ENCODE measurements at regions not wholly inside any gene's neighbourhood (a gene's known extent, or its start where the extent isn't known, plus 50 kb on each side); places are given as distances from the start of the nearest gene placed in this dataset.
A peak's percentile ranks its signal among the peaks of the same experiment; 100 is the strongest.

GRCh38 chr11:33615751-33616150, 84.9 kb downstream of the C11orf91 start:
- no peak for DNase-seq

- DNase-seq, result no peak
These were observed 87.2 kb downstream of the C11orf91 start for GRCh38 chr11:33613404-33613803.

GRCh38 chr11:33610903-33611302, 89.7 kb downstream of the C11orf91 start:
- DNase-seq, result no peak

GRCh38 chr11:33608386-33608785, 92.2 kb downstream of the C11orf91 start:
- DNase-seq, result no peak

GRCh38 chr11:33606762-33607161, 93.9 kb downstream of the C11orf91 start:
- no peak for DNase-seq

- DNase-seq, result no peak
These were observed 94.9 kb downstream of the C11orf91 start for GRCh38 chr11:33605703-33606102.

- no peak for DNase-seq
These were observed 102.1 kb downstream of the C11orf91 start for GRCh38 chr11:33598426-33599069.

- no peak for DNase-seq
These were observed 106.4 kb downstream of the C11orf91 start for GRCh38 chr11:33594188-33594587.

GRCh38 chr11:33590441-33590840, 110.2 kb downstream of the C11orf91 start:
- DNase-seq, result no peak

GRCh38 chr11:33588056-33588455, 112.6 kb downstream of the C11orf91 start:
- peak in 1 of 2 experiments; percentile 4 for DNase-seq

- DNase-seq, result no peak
These were observed 114.9 kb downstream of the C11orf91 start for GRCh38 chr11:33585586-33586209.

- no peak for DNase-seq
These were observed 117.8 kb downstream of the C11orf91 start for GRCh38 chr11:33582636-33583325.

- DNase-seq, result no peak
These were observed 121.5 kb downstream of the C11orf91 start for GRCh38 chr11:33579101-33579500.

GRCh38 chr11:33577204-33577603, 123.4 kb downstream of the C11orf91 start:
- no peak for DNase-seq

- DNase-seq, result no peak
These were observed 125.3 kb downstream of the C11orf91 start for GRCh38 chr11:33575311-33575710.

GRCh38 chr11:33574331-33574730, 126.3 kb downstream of the C11orf91 start:
- DNase-seq, result no peak

GRCh38 chr11:33569333-33569732, 131.3 kb downstream of the C11orf91 start:
- DNase-seq, result no peak

- DNase-seq, result no peak
These were observed 133.6 kb downstream of the C11orf91 start for GRCh38 chr11:33567004-33567403.

- no peak for DNase-seq
These were observed 135.7 kb downstream of the C11orf91 start for GRCh38 chr11:33564856-33565453.

GRCh38 chr11:33560729-33561128, 139.9 kb downstream of the C11orf91 start:
- no peak for DNase-seq

GRCh38 chr11:33559567-33559966, 141.1 kb downstream of the C11orf91 start:
- no peak for DNase-seq

GRCh38 chr11:33558097-33558496, 142.5 kb downstream of the C11orf91 start:
- no peak for DNase-seq

- DNase-seq, result no peak
These were observed 143.4 kb downstream of the C11orf91 start for GRCh38 chr11:33557201-33557600.

- DNase-seq, result no peak
These were observed 146.4 kb downstream of the C11orf91 start for GRCh38 chr11:33554219-33554618.

Data from Kasumi-1 (cell line).